ENCODE measurements at regions not wholly inside any gene's neighbourhood (a gene's known extent, or its start where the extent isn't known, plus 50 kb on each side); places are given as distances from the start of the nearest gene placed in this dataset.

DNA sequence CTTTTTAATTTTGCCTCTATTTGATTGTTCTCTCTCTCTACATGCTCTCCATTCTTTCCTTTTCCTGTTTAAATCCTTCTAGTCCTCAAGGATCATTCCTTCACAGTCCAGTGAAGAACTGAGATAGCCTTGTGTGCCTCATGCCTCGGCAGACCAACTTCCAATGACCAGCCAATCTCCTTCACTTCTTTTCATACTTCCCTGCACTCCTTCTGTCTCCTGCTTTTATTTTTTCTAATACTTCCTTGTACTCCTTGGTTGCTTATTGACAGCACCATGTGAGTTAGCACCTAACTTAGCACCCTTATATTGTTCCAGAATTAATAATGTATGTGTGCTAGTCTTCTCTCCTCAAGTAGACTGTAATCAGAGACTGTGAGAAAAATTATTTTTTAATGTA is 246.8 kb downstream of the ADGRG6 start:
- H2AFZ ChIP-seq (ENCODE audit: control insufficient read depth, low read depth, low read length), result no peak overlapping the region
- DNase-seq (ENCODE audit: low read depth, low spot score) (no peak), FAIRE-seq (no peak), ATAC-seq (no peak)
- no TSS peak for BruUV-seq (replicated peaks)
- in situ Hi-C loops (cut with MboI) (no loop called here), intact Hi-C loops (cut with micrococcal nuclease; ENCODE audit: unreplicated experiment) (no loop called here)
- no peaks in the 10 kb centered on the region for H3K4me1 ChIP-seq (ENCODE audit: control insufficient read depth, insufficient read depth, low read length)
- no peak overlapping the region for H3K4me3 ChIP-seq
- H3K9ac ChIP-seq (ENCODE audit: control insufficient read depth, insufficient read depth, low read length), result no peak overlapping the region
- H3K36me3 ChIP-seq (ENCODE audit: control insufficient read depth in 2 of 2, insufficient read depth in 2 of 2, low read length in 1 of 2), result no peaks in the 10 kb centered on the region
- WGBS (ENCODE audit: insufficient coverage, insufficient replicate concordance, low lambda C conversion rate, missing lambda C conversion rate), result 54% methylated on average over 1 of the region's 1 CpG
- no peaks in the 10 kb centered on the region for H4K20me1 ChIP-seq (ENCODE audit: control insufficient read depth, insufficient read depth)
- H3K79me2 ChIP-seq (ENCODE audit: control insufficient read depth, insufficient read depth, low read length), result no peaks in the 10 kb centered on the region
- CTCF ChIA-PET, result no interaction called here
- RAD21 ChIA-PET (ENCODE audit: unreplicated experiment), result no interaction called here
- TF ChIP-seq PAX8 (IDR thresholded peaks at IDR 0.05), result no peak
- no peaks in the 10 kb centered on the region for H3K9me3 ChIP-seq (replicated peaks; ENCODE audit: control insufficient read depth, insufficient read depth, low read length)
- SMC1A ChIA-PET (ENCODE audit: uncharacterized antibody, unreplicated experiment), result no interaction called here
- no peak overlapping the region for H3K4me2 ChIP-seq (ENCODE audit: control insufficient read depth, insufficient read depth)
- POLR2A ChIA-PET, result no interaction called here
- no peak overlapping the region for H3K27ac ChIP-seq (ENCODE audit: control insufficient read depth, insufficient read depth)
- H3K27me3 ChIP-seq (replicated peaks in 1 of 2; ENCODE audit: control insufficient read depth in 2 of 2, insufficient read depth in 2 of 2, low read length in 1 of 2), result no peaks in the 10 kb centered on the region

DNA sequence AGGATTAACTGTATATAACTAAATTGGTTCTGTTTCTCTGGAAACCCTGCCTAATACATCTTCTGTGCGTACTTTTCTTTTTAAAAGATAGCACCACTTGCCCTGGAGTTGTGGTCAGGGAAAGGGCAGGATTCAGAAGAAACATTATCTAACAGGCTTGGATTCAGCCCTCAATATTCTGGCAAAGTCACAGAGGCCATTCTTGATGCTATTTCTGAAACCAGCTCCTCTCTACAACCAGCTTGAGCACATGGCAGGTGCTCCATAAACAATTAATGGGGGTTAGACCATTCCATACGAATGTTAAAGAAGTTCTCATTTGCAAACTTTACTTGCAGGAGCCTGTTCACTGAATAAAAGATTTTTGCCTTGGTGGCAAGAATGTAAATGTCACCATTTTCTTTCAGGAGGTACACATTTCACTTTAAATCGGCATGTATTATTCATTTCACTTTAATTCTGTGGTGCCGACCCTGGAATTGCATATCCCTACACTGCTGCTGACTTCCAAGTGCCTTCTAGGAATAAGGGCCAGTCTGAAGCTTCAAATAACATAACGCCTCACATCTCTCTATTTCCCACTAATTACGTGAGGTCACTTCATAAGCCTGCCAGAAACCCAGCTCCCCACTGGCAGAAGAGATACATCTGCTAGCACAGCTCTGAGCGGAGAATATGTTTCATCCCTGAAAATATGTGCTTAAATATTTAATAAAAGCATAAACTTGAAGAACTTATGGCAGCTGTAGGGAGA is 248.7 kb downstream of the ADGRG6 start:
- Histone ChIP-seq H3K4me2 (ENCODE audit: control insufficient read depth, insufficient read depth) (no peak overlapping the region), H3K9ac (ENCODE audit: control insufficient read depth, insufficient read depth, low read length) (no peak overlapping the region), H3K27me3 (replicated peaks in 1 of 2; ENCODE audit: control insufficient read depth in 2 of 2, insufficient read depth in 2 of 2, low read length in 1 of 2) (no peaks in the 10 kb centered on the region), H3K4me1 (ENCODE audit: control insufficient read depth, insufficient read depth, low read length) (no peaks in the 10 kb centered on the region), H4K20me1 (ENCODE audit: control insufficient read depth, insufficient read depth) (no peaks in the 10 kb centered on the region), H3K4me3 (no peak overlapping the region), H3K36me3 (ENCODE audit: control insufficient read depth in 2 of 2, insufficient read depth in 2 of 2, low read length in 1 of 2) (no peaks in the 10 kb centered on the region), H3K9me3 (replicated peaks; ENCODE audit: control insufficient read depth, insufficient read depth, low read length) (no peaks in the 10 kb centered on the region), H2AFZ (ENCODE audit: control insufficient read depth, low read depth, low read length) (no peak overlapping the region), H3K79me2 (ENCODE audit: control insufficient read depth, insufficient read depth, low read length) (no peaks in the 10 kb centered on the region), H3K27ac (ENCODE audit: control insufficient read depth, insufficient read depth) (no peak overlapping the region)
- in situ Hi-C loops (cut with MboI) (no loop called here), intact Hi-C loops (cut with micrococcal nuclease; ENCODE audit: unreplicated experiment) (no loop called here)
- ATAC-seq (no peak), DNase-seq (ENCODE audit: low read depth, low spot score) (no peak), FAIRE-seq (no peak)
- ChIA-PET CTCF (no interaction called here), SMC1A (ENCODE audit: uncharacterized antibody, unreplicated experiment) (interaction anchor here (0.8 kb wide), 1 partner anchor 75 kb away, joined by 3 read pairs; no protein-coding TSS in a partner anchor), POLR2A (no interaction called here), RAD21 (ENCODE audit: unreplicated experiment) (no interaction called here)
- no TSS peak for BruUV-seq (replicated peaks)
- WGBS (ENCODE audit: insufficient coverage, insufficient replicate concordance, low lambda C conversion rate, missing lambda C conversion rate), result 26% methylated on average over 7 of the region's 7 CpGs
- TF ChIP-seq EED (IDR thresholded peaks at IDR 0.05; ENCODE audit: low read depth) (no peak), HDAC6 (IDR thresholded peaks at IDR 0.05; ENCODE audit: unreplicated experiment) (no peak), IKZF1 (conservative IDR thresholded peaks at IDR 0.05) (no peak), PML (IDR thresholded peaks at IDR 0.05; ENCODE audit: low read length) (no peak), KAT2A (conservative IDR thresholded peaks at IDR 0.05; ENCODE audit: control insufficient read depth, low read depth, low read length) (no peak), BHLHE40 (IDR thresholded peaks at IDR 0.05; ENCODE audit: borderline replicate concordance in 1 of 2, low read depth in 2 of 2, low read length in 1 of 2) (no peak), SPI1 (IDR thresholded peaks at IDR 0.05; ENCODE audit: borderline replicate concordance, insufficient read depth, low read depth, low read length) (no peak), RAD51 (IDR thresholded peaks at IDR 0.05) (no peak), NFYA (IDR thresholded peaks at IDR 0.05; ENCODE audit: borderline replicate concordance, low read depth, low read length) (no peak)
- TF ChIP-seq, protein P1, sequence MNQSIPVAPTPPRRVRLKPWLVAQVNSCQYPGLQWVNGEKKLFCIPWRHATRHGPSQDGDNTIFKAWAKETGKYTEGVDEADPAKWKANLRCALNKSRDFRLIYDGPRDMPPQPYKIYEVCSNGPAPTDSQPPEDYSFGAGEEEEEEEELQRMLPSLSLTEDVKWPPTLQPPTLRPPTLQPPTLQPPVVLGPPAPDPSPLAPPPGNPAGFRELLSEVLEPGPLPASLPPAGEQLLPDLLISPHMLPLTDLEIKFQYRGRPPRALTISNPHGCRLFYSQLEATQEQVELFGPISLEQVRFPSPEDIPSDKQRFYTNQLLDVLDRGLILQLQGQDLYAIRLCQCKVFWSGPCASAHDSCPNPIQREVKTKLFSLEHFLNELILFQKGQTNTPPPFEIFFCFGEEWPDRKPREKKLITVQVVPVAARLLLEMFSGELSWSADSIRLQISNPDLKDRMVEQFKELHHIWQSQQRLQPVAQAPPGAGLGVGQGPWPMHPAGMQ (IDR thresholded peaks at IDR 0.05; ENCODE audit: borderline replicate concordance), result no peak
- TF ChIP-seq, protein P2, sequence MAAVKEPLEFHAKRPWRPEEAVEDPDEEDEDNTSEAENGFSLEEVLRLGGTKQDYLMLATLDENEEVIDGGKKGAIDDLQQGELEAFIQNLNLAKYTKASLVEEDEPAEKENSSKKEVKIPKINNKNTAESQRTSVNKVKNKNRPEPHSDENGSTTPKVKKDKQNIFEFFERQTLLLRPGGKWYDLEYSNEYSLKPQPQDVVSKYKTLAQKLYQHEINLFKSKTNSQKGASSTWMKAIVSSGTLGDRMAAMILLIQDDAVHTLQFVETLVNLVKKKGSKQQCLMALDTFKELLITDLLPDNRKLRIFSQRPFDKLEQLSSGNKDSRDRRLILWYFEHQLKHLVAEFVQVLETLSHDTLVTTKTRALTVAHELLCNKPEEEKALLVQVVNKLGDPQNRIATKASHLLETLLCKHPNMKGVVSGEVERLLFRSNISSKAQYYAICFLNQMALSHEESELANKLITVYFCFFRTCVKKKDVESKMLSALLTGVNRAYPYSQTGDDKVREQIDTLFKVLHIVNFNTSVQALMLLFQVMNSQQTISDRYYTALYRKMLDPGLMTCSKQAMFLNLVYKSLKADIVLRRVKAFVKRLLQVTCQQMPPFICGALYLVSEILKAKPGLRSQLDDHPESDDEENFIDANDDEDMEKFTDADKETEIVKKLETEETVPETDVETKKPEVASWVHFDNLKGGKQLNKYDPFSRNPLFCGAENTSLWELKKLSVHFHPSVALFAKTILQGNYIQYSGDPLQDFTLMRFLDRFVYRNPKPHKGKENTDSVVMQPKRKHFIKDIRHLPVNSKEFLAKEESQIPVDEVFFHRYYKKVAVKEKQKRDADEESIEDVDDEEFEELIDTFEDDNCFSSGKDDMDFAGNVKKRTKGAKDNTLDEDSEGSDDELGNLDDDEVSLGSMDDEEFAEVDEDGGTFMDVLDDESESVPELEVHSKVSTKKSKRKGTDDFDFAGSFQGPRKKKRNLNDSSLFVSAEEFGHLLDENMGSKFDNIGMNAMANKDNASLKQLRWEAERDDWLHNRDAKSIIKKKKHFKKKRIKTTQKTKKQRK (IDR thresholded peaks at IDR 0.05; ENCODE audit: low read depth, low read length), result no peak

All from GM12878 (cell line).